ENCODE measurements at regions not wholly inside any gene's neighbourhood (a gene's known extent, or its start where the extent isn't known, plus 50 kb on each side); places are given as distances from the start of the nearest gene placed in this dataset.

DNA sequence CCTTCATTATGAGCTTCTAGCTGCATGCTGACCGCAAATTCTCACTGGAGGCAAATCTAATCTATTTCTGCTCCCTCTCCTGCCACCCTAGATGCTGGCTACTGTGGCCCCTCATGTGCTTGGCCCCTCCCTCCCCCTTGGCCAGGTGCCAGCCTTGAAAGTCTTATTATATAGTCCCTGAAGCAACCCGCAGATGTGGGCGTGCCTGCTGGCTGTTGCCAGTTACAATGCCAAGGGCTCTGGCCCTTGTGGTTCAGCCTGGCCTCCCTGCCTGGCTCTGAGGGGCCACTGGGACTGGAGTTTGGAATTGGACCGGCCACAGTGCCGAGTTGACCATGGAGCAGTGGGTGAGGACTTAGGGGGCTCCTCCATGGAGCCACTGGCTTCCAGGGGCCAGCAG lies 78.9 kb upstream of the ACTRT2 start:
- TF ChIP-seq HOXA7 (CRISPR knock-in tag; IDR thresholded peaks at IDR 0.05) = no peak
- TF ChIP-seq MAZ (IDR thresholded peaks at IDR 0.05; ENCODE audit: borderline replicate concordance, low read depth, low read length) = no peak
- no peak for TF ChIP-seq EP300 (IDR thresholded peaks at IDR 0.05)
- TF ChIP-seq POLR2A (IDR thresholded peaks at IDR 0.05; ENCODE audit: low read length) = no peak
- no peak for TF ChIP-seq ESRRA (IDR thresholded peaks at IDR 0.05; ENCODE audit: borderline replicate concordance, low read length)
- TF ChIP-seq, protein P1, sequence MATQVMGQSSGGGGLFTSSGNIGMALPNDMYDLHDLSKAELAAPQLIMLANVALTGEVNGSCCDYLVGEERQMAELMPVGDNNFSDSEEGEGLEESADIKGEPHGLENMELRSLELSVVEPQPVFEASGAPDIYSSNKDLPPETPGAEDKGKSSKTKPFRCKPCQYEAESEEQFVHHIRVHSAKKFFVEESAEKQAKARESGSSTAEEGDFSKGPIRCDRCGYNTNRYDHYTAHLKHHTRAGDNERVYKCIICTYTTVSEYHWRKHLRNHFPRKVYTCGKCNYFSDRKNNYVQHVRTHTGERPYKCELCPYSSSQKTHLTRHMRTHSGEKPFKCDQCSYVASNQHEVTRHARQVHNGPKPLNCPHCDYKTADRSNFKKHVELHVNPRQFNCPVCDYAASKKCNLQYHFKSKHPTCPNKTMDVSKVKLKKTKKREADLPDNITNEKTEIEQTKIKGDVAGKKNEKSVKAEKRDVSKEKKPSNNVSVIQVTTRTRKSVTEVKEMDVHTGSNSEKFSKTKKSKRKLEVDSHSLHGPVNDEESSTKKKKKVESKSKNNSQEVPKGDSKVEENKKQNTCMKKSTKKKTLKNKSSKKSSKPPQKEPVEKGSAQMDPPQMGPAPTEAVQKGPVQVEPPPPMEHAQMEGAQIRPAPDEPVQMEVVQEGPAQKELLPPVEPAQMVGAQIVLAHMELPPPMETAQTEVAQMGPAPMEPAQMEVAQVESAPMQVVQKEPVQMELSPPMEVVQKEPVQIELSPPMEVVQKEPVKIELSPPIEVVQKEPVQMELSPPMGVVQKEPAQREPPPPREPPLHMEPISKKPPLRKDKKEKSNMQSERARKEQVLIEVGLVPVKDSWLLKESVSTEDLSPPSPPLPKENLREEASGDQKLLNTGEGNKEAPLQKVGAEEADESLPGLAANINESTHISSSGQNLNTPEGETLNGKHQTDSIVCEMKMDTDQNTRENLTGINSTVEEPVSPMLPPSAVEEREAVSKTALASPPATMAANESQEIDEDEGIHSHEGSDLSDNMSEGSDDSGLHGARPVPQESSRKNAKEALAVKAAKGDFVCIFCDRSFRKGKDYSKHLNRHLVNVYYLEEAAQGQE (IDR thresholded peaks at IDR 0.05) = no peak
- TF ChIP-seq, protein P2, sequence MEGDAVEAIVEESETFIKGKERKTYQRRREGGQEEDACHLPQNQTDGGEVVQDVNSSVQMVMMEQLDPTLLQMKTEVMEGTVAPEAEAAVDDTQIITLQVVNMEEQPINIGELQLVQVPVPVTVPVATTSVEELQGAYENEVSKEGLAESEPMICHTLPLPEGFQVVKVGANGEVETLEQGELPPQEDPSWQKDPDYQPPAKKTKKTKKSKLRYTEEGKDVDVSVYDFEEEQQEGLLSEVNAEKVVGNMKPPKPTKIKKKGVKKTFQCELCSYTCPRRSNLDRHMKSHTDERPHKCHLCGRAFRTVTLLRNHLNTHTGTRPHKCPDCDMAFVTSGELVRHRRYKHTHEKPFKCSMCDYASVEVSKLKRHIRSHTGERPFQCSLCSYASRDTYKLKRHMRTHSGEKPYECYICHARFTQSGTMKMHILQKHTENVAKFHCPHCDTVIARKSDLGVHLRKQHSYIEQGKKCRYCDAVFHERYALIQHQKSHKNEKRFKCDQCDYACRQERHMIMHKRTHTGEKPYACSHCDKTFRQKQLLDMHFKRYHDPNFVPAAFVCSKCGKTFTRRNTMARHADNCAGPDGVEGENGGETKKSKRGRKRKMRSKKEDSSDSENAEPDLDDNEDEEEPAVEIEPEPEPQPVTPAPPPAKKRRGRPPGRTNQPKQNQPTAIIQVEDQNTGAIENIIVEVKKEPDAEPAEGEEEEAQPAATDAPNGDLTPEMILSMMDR (IDR thresholded peaks at IDR 0.05) = no peak
- no peak for TF ChIP-seq SREBF2 (IDR thresholded peaks at IDR 0.05)
- no peak for TF ChIP-seq CEBPB (IDR thresholded peaks at IDR 0.05)
- no peak for TF ChIP-seq SMC3 (IDR thresholded peaks at IDR 0.05)

All from A549 (cell line).